H9 (cell line): ENCODE measurements at regions not wholly inside any gene's neighbourhood (a gene's known extent, or its start where the extent isn't known, plus 50 kb on each side); places are given as distances from the start of the nearest gene placed in this dataset.
"Not testable (repeated sequence)": the region's sequence is repeated elsewhere in the genome, so short reads cannot be mapped to it uniquely, and the experiment has no call there.

ENCODE experiments used
- DNase-seq: peaks from one replicate; pipeline ENCODE4 v3.0.0-alpha.2; 2017
- H2AFZ ChIP-seq: one replicate; pipeline ENCODE4 v1.6.1; 2013; ENCODE audit warnings: mild to moderate bottlenecking, low read length, control low read depth, moderate library complexity
- H2AK5ac ChIP-seq: 2 replicates; pipeline ENCODE4 v1.6.1; 2013; ENCODE audit warnings: low read length, control low read depth, mixed read lengths; ENCODE audit not compliant: insufficient read length
- H2BK120ac ChIP-seq: one replicate; pipeline ENCODE4 v1.6.1; 2013; ENCODE audit warnings: low read depth, mild to moderate bottlenecking, low read length, control low read depth, inconsistent platforms; ENCODE audit not compliant: poor library complexity, severe bottlenecking
- H2BK12ac ChIP-seq: 2 replicates; pipeline ENCODE4 v1.6.1; 2013; ENCODE audit warnings: low read length, control low read depth, mixed read lengths, low read depth; ENCODE audit not compliant: insufficient read length
- H2BK15ac ChIP-seq: 2 replicates; pipeline ENCODE4 v1.6.1; 2013; ENCODE audit warnings: low read depth, low read length, control low read depth
- H2BK20ac ChIP-seq: one replicate; pipeline ENCODE4 v1.6.1; 2013; ENCODE audit warnings: low read depth, mild to moderate bottlenecking, low read length, control low read depth, inconsistent platforms; ENCODE audit not compliant: poor library complexity, severe bottlenecking
- H2BK5ac ChIP-seq: 2 replicates; pipeline ENCODE4 v1.6.1; 2013; ENCODE audit warnings: low read length, control low read depth, mixed read lengths; ENCODE audit not compliant: insufficient read length
- H3K14ac ChIP-seq: 2 replicates; pipeline ENCODE4 v1.6.1; 2013; ENCODE audit warnings: low read length, control low read depth; ENCODE audit not compliant: insufficient read depth
- H3K18ac ChIP-seq: 2 replicates; pipeline ENCODE4 v1.6.1; 2013; ENCODE audit warnings: low read depth, mild to moderate bottlenecking, mixed read lengths, low read length, control low read depth; ENCODE audit not compliant: insufficient read length
- H3K23ac ChIP-seq: 2 replicates; pipeline ENCODE4 v1.6.1; 2013; ENCODE audit warnings: low read length, control low read depth, mixed read lengths, low read depth; ENCODE audit not compliant: insufficient read length
- H3K23me2 ChIP-seq: 2 replicates; pipeline ENCODE4 v1.6.1; 2013; ENCODE audit warnings: low read depth, mild to moderate bottlenecking, mixed read lengths, low read length, control low read depth; ENCODE audit not compliant: insufficient read length, poor library complexity, severe bottlenecking
- H3K27ac ChIP-seq: 2 replicates; pipeline ENCODE4 v1.5.1; 2013; ENCODE audit warnings: low read length, control low read depth, mixed read lengths, low read depth; ENCODE audit not compliant: insufficient read length
- H3K27me3 ChIP-seq: 2 replicates; pipeline ENCODE4 v1.6.1; 2013; ENCODE audit warnings: low read length, control low read depth, inconsistent platforms; ENCODE audit not compliant: insufficient read depth
- H3K4ac ChIP-seq: 2 replicates; pipeline ENCODE4 v1.6.1; 2013; ENCODE audit warnings: low read depth, mild to moderate bottlenecking, control low read depth, inconsistent platforms, low read length, moderate library complexity
- H3K4me1 ChIP-seq: 2 replicates; pipeline ENCODE4 v1.6.1; 2013; ENCODE audit warnings: low read length, control low read depth, inconsistent platforms; ENCODE audit not compliant: insufficient read depth
- H3K4me2 ChIP-seq: 2 replicates; pipeline ENCODE4 v1.6.1; 2013; ENCODE audit warnings: low read length, control low read depth, mixed read lengths; ENCODE audit not compliant: insufficient read length, insufficient read depth
- H3K56ac ChIP-seq: 2 replicates; pipeline ENCODE4 v1.6.1; 2013; ENCODE audit warnings: low read depth, mild to moderate bottlenecking, mixed read lengths, low read length, control low read depth; ENCODE audit not compliant: insufficient read length
- H3K79me1 ChIP-seq: 2 replicates; pipeline ENCODE4 v1.6.1; 2013; ENCODE audit warnings: low read depth, mild to moderate bottlenecking, moderate library complexity, low read length, control low read depth, inconsistent platforms; ENCODE audit not compliant: insufficient read depth, poor library complexity, severe bottlenecking
- H3K79me2 ChIP-seq: 2 replicates; pipeline ENCODE4 v1.6.1; 2013; ENCODE audit warnings: low read length, control low read depth, inconsistent platforms; ENCODE audit not compliant: insufficient read depth
- H3K9ac ChIP-seq: 2 replicates; pipeline ENCODE4 v1.6.1; 2013; ENCODE audit warnings: low read length, control low read depth, mixed read lengths; ENCODE audit not compliant: insufficient read length; ENCODE audit errors: extremely low read depth
- H3K9me3 ChIP-seq: one replicate; pipeline ENCODE4 v1.6.1; 2013; ENCODE audit warnings: low read depth, low read length, inconsistent platforms; ENCODE audit not compliant: control insufficient read depth
- H3T11ph ChIP-seq: one replicate; pipeline ENCODE4 v1.6.1; 2013; ENCODE audit warnings: mild to moderate bottlenecking, low read length, control low read depth, inconsistent platforms
- H4K20me1 ChIP-seq: one replicate; pipeline ENCODE4 v1.6.1; 2013; ENCODE audit not compliant: control insufficient read depth, insufficient read length, insufficient read depth
- H4K5ac ChIP-seq: 2 replicates; pipeline ENCODE4 v1.6.1; 2013; ENCODE audit warnings: low read depth, mild to moderate bottlenecking, mixed read lengths, low read length, control low read depth; ENCODE audit not compliant: insufficient read length
- H4K8ac ChIP-seq: replicated peaks from 2 replicates; pipeline ENCODE4 v1.6.1; 2013; ENCODE audit warnings: low read length, control low read depth, mixed read lengths, low read depth; ENCODE audit not compliant: insufficient read length
- H4K91ac ChIP-seq: 2 replicates; pipeline ENCODE4 v1.6.1; 2013; ENCODE audit warnings: low read depth, mild to moderate bottlenecking, moderate library complexity, mixed read lengths, low read length, control low read depth; ENCODE audit not compliant: insufficient read length
- H3K27ac Mint-ChIP-seq, 3 experiments: 2 replicates in 2 of 3; 3 replicates in 1 of 3; pipeline ENCODE4 v1.8.0; 2020 to 2021; ENCODE audit warnings: mixed read lengths in 3 of 3, mild to moderate bottlenecking in 1 of 3, moderate library complexity in 1 of 3
- H3K27me3 Mint-ChIP-seq: 2 replicates; pipeline ENCODE4 v1.8.0; 2021; ENCODE audit warnings: low read depth, mild to moderate bottlenecking, moderate library complexity, mixed read lengths
- H3K36me3 Mint-ChIP-seq, 3 experiments: 2 replicates in 2 of 3; 3 replicates in 1 of 3; pipeline ENCODE4 v1.8.0; 2020 to 2021; ENCODE audit warnings: low read depth in 3 of 3, mixed read lengths in 3 of 3; ENCODE audit not compliant: insufficient read depth in 1 of 3
- H3K4me1 Mint-ChIP-seq, 2 experiments: 2 replicates each; pipeline ENCODE4 v1.8.0; 2020; ENCODE audit warnings: mixed read lengths in 2 of 2
- H3K4me3 Mint-ChIP-seq, 2 experiments: 2 replicates in 1 of 2; 3 replicates in 1 of 2; pipeline ENCODE4 v1.8.0; 2020 to 2021; ENCODE audit warnings: mild to moderate bottlenecking in 2 of 2, mixed read lengths in 2 of 2, moderate library complexity in 1 of 2
- H3K9me3 Mint-ChIP-seq, 2 experiments: 2 replicates in 1 of 2; 3 replicates in 1 of 2; pipeline ENCODE4 v1.8.0; 2020; ENCODE audit warnings: mild to moderate bottlenecking in 2 of 2, mixed read lengths in 2 of 2, moderate library complexity in 1 of 2
- WGBS: extraction: QIAGEN DNeasy Blood & Tissue Kit; methylation state at CpG from one replicate; pipeline ENCODE4 v1.1.7; 2013; ENCODE audit warnings: missing lambda C conversion rate, low lambda C conversion rate, mixed read lengths; ENCODE audit not compliant: insufficient read length; ENCODE audit errors: extremely low coverage; 5-methylcytosine and 5-hydroxymethylcytosine counted together

DNA sequence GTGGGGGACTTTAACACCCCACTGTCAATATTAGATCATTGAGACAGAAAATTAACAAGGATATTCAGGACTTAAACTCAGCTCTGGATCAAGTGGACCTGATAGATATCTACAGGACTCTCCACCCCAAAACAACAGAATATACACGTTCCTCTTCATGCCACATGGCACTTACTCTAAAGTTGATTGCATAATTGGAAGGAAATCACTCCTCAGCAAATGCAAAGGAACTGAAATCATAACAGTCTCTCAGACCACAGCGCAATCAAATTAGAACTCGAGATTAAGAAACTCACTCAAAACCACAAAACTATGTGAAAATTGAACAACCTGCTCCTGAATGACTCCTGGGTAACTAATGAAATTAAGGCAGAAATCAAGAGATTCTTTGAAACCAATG lies 61.2 kb upstream of the VCAN start:
- H3K9me3 ChIP-seq, H2BK15ac ChIP-seq, H3K27ac Mint-ChIP-seq, H3K4me2 ChIP-seq, H3K79me1 ChIP-seq, H2AFZ ChIP-seq, H3K4me3 Mint-ChIP-seq, H2BK20ac ChIP-seq, H3K23ac ChIP-seq, H3K56ac ChIP-seq, H4K5ac ChIP-seq, H3K27me3 Mint-ChIP-seq, DNase-seq, H4K20me1 ChIP-seq, H3K9ac ChIP-seq, H2BK5ac ChIP-seq, H4K8ac ChIP-seq, H3K27me3 ChIP-seq, H3K79me2 ChIP-seq, H2BK12ac ChIP-seq, H3K18ac ChIP-seq, H2BK120ac ChIP-seq, H2AK5ac ChIP-seq, H3K4ac ChIP-seq, H3T11ph ChIP-seq, H3K4me1 ChIP-seq, H3K14ac ChIP-seq, H3K23me2 ChIP-seq, H3K27ac ChIP-seq, H4K91ac ChIP-seq: not testable (repeated sequence)
- H3K4me1 Mint-ChIP-seq: peaks cover 0 to 14% of the 10 kb centered on the region in 2 experiments; a peak in 2 of 4 replicates
- WGBS: no CpG with 5 or more reads among the region's 3 CpGs
- H3K36me3 Mint-ChIP-seq: peaks cover 7 to 16% (median 10%) of the 10 kb centered on the region in 3 experiments
- peaks cover 8 to 15% of the 10 kb centered on the region in 2 experiments for H3K9me3 Mint-ChIP-seq
